ENCODE measurements at regions not wholly inside any gene's neighbourhood (a gene's known extent, or its start where the extent isn't known, plus 50 kb on each side); places are given as distances from the start of the nearest gene placed in this dataset.

DNA sequence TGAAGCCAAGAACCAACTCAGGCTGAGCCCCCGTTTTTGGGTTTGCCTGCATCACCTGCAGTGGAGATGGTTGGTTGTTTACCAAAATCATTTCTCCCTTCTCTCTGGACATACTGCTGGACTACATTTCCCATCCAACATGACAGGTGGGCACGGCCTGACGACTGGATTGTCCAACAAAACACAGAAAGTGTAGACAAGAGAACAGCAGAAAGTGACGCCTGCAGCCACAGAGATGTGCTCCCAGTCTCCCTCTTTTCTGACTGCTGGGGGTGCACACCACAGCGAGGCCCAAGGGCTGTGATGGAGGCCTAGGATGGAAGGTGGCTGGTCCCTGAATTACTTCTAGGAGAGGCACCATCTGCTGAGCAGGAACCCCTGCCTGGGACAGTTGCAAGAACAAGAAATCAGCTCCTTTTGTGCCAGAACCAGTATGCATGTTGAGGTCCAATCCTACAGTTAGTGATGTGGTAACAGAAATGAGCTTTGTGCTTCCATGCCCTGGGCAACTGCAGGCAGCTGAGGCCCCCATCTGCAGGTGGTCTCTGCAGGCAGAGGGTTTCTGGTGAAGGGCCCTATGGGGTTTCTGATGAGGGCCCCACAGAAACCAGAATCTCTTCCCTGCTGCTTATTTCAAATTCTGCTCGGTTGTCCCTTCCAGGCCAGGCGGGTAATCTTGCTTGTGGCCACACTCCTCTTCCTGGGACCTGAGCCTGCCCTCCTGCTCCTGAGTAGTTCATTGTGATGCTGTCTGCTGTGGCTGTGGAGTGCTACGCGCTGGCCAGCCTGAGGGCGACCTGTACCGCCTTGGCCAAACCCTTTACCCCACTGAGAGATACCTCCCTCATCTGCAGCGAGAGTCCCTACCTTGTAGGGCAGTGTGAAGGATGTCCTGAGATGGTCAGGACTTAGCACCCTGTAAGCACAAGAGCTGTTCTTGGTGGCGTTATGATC, 168.3 kb downstream of the ASB1 start:
- in situ Hi-C loops (cut with HindIII; ENCODE audit: low sequenced_read_pairs), result no loop called here
- DNase-seq (ENCODE audit: low spot score), result no peak

DNA sequence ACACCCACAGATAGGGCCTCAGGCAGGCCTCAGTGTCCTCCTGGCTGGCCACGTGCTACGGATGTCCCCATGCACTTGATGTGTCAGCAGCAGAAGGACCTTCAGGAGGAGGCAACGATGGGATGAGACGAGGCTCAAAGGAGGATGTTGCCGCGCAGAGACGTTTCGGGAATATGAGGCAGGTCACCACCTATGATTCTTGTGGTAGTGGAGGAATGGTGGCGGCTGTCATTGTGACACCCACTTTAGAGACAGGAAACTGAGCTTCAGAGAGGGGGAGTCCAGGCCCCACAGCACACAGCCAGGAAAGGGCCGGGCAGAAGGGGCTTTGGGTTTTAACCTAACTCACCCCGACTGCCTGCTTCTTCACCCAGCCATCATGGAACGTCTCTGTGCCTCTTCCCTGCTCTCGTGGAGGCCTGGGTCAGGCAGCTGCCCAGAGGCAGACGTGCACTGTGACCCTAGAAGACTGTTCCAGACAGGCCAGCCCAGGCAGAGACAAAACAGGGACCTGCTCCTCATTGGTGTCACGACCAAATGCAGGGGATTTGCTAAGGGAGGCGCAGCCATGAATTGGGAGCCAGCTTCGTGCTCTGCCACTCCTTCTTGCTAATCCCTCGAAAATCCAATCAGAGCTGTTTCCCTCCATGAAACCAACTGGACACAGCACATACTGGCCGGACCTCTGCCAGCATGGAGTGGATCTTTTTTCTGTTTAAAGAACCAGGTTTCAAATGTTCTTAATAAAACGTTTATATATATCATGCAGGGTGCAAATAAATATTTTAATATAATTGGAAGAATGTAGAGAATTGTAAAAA, 169.2 kb downstream of the ASB1 start:
- DNase-seq (ENCODE audit: low spot score), result no peak
- in situ Hi-C loops (cut with HindIII; ENCODE audit: low sequenced_read_pairs), result no loop called here

DNA sequence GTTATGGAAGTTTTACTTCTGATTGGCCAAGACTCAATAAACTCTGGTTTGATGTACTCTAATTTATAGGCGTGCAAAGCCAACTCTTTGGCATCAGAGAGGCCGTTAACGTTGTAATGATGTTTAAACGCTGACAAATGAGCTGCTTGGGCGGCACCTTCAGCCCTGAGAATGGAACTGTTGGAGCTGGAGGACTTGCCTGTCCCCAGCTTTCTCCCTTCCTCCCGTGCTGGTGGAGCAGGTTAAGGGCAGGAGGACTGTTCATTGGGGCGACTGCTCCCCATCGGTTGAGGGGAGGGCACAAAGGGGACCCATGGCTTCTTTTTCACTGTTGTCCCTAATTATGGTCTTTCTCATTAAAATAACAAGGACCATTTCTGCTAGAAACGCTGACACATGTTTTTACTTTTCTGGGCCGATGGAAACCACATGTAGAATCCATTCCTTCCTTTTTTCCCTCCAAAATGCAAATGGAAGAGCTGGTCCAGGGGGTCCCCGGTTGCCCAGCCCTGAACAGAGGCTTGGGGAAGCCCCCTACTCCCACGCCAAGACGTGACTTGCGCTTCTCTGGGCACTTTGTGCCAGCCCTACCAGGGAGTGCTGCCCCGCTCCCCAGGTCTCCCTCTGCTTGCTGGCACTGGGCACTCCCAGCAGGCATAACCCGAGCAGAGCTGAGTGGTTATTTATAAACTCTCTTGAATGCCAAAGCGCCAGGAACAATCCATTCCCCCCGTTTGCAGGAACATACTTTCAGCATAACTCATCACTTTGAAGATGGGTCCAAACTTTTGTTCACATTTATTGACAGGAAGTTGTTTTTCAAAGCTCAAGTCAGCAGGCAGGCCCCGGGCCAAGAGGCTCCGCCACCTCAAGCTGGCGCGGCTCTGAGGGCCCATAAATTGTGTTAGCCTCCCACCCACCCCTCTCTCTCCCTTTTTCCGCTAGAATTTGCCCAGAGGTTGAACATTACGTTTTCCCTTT, 170.1 kb downstream of the ASB1 start:
- DNase-seq (ENCODE audit: low spot score), result peak; percentile 5
- in situ Hi-C loops (cut with HindIII; ENCODE audit: low sequenced_read_pairs), result no loop called here

DNA sequence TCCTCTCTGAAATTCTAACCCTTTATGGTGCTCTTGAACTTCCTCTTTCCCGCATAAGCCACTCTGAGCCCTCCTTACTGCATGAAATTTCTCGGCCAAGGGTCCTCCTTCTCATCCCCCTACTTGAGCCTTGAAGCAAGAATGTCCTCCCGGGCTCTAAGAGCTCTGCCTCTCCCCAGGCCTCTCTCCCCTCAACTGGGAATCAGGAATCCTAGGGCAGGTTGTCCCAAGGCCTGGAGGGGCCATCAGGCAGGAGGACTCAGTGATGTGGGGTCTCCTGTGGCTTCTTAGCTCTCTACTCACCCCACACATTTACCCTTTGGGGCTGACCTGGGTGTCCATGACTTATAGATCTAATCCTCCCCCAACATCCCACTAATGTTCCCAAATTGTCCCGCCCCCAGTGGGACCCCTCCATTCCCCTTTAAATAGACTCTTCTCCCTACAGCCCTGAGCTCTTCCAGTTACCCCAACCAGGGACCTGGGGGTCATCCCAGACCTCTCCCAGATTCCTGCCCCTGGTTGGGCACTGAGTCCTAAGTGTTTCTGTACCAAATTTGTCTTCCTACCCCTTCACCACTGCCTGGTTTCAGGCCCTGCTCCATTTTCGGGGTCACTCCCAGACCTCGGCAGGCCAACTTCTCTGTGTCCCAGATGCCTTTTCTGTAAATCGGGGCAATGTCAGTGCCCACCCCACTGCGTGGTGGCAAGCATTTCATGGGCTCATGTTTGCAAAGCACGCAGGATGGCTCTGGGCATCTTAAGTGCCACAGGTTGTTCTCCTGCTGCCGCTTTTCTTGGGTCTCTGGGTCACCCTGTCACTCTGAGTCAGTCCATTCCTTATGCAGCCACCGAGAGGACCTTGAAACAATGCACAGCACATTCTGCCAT, 171.2 kb downstream of the ASB1 start:
- no peak for DNase-seq (ENCODE audit: low spot score)
- in situ Hi-C loops (cut with HindIII; ENCODE audit: low sequenced_read_pairs), result no loop called here

DNA sequence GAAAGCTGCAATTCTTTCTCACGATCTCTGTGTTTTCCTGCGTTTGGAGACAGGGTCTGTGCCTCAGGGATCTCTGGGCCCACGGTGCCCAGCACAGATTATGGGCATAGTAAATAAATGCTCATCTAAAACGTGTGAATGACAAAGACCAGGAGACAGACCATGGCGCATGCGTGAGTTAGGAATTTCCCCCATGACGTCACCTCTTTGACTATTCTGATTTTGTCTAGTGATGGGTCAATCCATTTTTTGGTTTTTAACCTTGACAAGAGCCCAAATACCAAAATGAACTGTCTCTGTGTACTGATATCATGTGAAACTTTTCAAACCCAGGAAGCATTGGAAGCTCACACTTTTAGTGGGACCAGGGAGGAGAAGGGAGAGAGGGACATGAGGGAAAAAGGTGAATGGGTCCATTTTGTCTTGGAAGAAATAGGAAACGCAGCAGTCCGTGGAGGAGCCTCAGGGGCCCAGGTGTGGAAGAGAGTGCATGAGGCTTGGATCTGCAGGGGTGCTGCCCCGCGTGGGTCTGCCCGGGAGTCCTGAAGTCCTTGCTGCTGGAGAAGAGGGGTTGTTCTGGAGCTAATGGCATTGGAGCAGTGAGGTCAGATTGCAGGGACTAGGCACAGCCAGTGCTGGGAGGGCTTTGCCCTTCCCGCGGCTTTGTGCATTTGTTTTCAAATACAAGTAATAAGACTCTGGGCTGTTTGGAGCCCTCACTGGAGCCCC, 172.2 kb downstream of the ASB1 start:
- no peak for DNase-seq (ENCODE audit: low spot score)
- in situ Hi-C loops (cut with HindIII; ENCODE audit: low sequenced_read_pairs), result no loop called here

DNA sequence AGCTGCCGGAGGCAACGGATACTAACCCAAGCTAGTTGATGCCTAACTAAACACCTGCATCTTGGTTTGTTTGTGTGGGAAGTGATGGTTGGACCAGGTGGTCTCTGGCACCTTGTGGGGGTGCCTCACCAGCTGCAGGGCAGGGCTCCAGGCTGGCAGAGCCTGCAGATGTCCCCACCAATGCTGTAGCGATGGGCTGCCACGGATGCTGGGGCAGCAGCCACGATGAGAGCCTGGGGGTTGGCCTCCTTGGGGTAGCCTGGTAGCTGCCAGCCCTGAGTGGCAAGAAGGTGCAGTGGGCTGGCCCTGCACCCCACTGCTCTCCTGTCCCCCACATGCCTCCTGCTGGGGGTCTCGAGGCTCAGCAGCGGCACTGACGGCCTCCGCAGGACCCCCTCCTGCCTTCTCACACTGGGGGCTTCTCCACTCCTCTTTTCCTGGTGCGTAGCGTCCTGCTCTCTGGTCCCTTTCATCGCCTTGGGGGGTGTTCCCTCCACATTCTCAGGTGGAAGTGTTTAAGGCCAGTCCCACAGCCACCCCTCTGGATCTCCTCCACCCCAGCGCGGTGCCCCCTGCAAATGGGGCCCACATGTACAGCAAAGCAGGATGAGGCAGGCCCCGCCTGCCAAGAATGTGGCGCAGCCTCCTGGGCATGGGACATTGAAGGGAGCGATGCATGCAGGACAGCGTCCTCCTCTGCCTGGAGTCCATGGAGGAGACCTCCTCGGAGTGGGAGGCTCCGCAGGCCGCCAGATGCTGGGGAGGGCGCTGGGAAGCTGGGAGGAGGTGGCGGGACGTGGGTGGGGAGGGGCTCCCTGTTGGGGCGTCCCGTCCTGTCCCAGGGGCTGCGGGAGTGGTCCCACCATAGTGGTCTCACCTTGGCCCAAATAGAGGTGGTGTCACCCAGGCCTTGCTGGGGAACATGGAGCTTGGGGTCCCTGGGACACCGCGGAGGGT, 173.1 kb downstream of the ASB1 start:
- no peak for DNase-seq (ENCODE audit: low spot score)
- in situ Hi-C loops (cut with HindIII; ENCODE audit: low sequenced_read_pairs), result no loop called here

DNA sequence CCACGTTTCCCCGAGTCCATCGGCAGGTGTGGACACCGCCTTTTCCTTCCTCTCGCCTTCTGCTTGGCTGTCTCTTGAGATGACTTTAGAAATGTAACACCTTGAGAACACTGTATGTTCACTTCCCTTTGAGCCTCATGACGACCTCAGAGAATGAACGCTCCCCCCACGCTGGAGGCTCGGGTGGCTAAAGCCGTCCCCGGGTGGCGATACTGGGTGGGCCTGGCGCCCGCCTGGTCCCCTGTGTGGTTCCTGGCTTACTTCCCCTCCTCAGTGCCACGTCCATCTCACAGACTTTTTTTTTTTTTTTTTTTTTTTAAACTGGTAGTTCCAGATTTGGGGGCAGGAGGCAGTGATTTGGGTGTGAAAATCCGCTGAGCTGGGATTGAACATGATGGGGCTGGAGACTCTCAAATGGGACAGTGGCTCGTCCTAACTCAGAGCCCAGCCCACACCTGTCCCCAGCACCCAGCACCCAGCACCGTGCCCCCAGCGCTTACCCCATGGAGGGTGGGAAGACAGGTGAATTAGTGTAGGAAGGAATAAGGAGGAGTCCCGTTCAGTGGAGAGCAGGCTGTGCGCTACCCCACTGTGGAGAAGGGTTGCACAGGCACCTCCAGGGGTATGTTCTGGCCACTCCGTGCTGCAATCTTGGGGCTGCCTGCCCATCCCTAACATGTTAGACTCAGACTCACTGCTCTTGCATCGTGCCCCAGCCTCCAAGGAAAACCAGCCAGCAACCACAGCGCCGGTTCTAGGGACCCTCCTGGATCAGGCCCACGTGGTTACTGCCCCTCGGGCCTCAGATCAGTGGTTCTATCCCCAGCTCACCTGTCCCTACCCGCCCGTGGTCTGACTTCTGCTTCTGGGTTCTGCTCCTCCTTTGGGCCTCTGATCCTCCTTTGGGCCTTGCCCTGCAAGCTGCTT, 174.0 kb downstream of the ASB1 start:
- DNase-seq (ENCODE audit: low spot score), result no peak
- in situ Hi-C loops (cut with HindIII; ENCODE audit: low sequenced_read_pairs), result no loop called here

DNA sequence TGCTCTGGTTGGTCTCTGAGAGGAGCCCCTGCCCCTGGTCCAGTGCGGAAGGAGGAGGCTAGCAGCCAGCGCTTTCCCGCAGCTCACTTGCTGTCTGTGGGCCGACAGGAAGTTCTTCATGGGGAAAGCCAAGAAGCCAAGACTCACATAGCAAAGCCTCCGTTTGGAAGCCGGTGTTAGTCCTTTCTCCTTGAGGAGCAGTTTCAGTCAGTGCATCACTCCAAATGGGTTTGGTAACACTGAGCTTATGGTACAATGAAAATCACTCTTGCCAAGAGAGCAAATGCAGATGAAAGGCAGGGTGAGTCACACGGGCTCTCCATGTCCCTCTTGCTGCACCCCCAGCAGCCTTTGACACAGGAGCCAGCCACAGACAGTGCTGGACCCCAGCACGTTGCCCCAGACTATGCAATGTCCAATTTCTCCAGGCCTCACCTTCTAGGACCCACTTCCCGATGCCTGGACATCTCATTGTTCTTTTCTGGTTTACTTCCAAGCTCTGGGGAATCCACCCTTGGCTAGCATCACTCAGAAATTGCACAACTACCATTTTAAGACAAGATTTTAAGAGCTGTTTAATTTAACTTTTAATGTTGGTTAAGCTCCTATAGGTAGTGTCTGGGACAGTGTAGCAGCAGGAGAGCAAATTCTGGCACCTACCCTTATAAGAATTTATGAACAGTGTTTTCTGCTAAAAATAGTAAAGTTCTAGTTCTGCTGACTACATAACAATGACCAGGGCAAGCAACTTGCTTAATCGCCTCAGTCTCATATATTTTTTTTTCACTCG, 174.9 kb downstream of the ASB1 start:
- no peak for DNase-seq (ENCODE audit: low spot score)

DNA sequence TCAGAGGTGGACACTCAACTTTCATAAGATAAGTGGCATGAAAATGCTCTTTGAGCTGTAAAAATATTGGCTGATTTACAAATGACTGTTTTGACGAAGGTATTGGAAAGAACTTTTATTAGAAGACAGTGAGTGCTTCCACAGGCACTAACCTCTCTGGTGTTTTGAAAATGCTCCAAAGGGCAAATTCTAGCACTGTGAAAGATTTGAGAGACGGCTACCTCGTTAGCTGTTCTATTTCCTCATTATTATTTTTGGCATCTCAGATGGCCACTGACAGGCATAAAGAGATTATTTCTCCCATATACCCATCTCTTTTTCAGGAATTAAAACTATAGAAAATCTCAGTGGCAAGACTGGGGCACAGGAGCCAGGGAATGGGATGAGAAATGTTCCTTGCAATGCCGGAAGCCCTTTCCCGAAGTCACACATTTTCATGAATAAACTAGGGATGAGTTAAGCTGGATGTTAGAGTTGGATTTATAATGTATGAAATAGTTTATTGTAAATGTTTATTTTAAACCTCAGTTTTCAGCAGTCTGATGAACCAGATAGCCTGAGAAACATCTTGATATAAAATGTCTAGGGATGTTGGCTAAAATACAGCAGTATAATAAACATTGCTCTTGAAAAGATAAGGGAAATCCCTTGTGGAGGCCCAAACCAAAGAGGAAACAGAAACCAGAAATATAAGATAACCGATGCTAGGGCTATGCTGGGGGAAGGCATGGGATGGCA, 175.7 kb downstream of the ASB1 start:
- in situ Hi-C loops (cut with HindIII; ENCODE audit: low sequenced_read_pairs), result no loop called here
- no peak for DNase-seq (ENCODE audit: low spot score)

More for the DNA sequence above, 174.9 kb downstream of the ASB1 start:
- in situ Hi-C loops (cut with HindIII; ENCODE audit: low sequenced_read_pairs), result no loop called here

DNA sequence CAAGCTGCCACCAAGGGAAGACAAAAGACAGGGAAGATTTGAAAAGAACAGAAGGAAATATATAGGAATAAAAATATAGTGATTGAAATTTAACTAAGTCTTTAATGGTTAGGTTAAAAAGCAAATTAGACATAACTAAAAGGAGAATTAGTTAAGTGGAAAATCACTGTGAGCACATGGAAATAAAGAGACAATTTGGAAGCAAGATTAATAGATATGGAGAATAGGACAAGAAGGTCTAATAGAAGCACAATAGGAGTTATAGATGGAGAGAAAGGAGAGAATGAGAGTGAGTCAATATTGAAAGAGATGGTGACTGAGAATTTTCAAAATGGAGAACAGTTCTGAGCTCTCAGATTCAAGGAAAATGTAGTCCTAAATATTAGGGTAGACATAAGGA, 176.9 kb downstream of the ASB1 start:
- in situ Hi-C loops (cut with HindIII; ENCODE audit: low sequenced_read_pairs), result no loop called here
- DNase-seq (ENCODE audit: low spot score), result no peak

DNA sequence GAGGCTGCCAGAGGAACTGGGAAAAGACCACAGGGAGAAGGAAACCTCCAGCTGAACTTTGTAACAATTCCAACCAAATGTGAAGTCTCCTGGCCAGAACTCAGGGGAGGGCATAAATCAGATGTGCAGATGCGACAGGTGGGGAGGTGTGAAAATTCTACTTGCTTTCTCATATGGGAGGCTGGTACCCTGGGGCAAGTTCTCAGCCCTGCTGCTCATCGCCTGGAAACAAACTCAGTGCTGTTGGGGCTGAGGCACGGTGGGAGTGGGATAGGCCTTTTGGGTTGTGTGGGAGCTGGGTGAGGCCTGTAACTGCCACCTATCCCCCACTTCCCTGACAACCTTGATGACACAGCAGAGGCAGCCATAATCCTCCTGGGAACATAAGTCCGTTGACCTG, 179.6 kb downstream of the ASB1 start:
- in situ Hi-C loops (cut with HindIII; ENCODE audit: low sequenced_read_pairs), result no loop called here
- DNase-seq (ENCODE audit: low spot score), result no peak

DNA sequence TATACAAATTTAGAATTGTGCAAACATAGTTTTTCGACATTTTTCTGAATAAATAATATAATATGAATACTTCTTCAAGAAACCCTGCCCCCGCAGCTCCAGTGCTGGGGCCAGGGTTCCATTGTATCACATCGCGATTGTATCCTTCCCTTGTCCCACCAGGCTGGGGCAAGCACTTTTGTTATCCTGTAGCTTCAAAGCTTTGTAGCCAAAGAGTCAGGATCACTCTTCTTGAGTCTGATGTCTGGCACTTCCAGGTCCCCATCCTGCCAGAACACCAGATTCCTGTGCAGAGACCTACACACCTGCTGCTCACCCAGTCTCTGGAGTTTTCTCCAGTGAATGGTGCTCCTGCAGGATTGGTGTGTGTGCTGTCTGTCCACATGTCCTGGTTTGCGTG, 186.9 kb downstream of the ASB1 start:
- DNase-seq (ENCODE audit: low spot score), result no peak
- in situ Hi-C loops (cut with HindIII; ENCODE audit: low sequenced_read_pairs), result no loop called here

DNA sequence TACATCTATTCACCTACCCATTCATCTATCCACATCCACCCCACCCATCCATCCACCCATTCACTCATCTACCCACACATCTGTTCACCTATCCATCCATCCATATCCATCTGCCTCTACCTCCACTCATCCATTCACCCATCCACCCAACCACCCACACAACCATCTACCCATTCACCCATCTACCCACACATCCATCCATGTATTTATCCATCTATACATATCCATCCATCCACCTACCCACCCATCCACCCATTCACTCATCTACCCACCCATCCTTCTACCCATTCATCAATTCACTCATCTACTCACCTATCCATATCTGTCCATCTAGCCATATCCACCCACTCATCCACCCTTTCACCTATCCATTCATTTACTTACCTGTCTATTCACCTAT, 187.6 kb downstream of the ASB1 start:
- in situ Hi-C loops (cut with HindIII; ENCODE audit: low sequenced_read_pairs), result no loop called here
- DNase-seq (ENCODE audit: low spot score), result no peak

DNA sequence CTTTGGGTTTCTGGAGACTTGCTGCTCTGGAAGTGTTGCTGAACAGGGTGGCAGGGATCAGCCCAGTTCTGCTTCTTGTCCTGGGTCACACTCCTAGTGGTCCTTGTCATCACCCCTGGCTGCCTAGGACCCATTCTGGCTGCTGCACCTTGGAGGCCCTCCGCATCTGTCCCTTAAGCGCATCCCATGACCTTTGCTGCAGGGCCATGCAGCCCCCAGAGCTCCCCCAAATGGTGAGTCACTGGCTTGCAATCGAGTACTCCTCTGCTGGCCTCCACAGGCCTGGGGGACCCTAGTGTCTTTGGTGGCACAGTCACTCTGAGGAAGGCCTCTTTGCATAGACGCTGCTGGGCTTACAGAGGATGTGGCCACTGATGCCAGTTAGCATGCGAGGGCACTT, 188.5 kb downstream of the ASB1 start:
- DNase-seq (ENCODE audit: low spot score), result no peak
- in situ Hi-C loops (cut with HindIII; ENCODE audit: low sequenced_read_pairs), result no loop called here
